GM21360 (cell line): ENCODE measurements at regions not wholly inside any gene's neighbourhood (a gene's known extent, or its start where the extent isn't known, plus 50 kb on each side); places are given as distances from the start of the nearest gene placed in this dataset.

Experiments
- ATAC-seq: cut with Tn5 transposase; IDR thresholded peaks from one replicate; pipeline ENCODE4 v1.9.1; 2021; ENCODE audit warnings: mild to moderate bottlenecking, moderate library complexity; ENCODE audit not compliant: unreplicated experiment

DNA sequence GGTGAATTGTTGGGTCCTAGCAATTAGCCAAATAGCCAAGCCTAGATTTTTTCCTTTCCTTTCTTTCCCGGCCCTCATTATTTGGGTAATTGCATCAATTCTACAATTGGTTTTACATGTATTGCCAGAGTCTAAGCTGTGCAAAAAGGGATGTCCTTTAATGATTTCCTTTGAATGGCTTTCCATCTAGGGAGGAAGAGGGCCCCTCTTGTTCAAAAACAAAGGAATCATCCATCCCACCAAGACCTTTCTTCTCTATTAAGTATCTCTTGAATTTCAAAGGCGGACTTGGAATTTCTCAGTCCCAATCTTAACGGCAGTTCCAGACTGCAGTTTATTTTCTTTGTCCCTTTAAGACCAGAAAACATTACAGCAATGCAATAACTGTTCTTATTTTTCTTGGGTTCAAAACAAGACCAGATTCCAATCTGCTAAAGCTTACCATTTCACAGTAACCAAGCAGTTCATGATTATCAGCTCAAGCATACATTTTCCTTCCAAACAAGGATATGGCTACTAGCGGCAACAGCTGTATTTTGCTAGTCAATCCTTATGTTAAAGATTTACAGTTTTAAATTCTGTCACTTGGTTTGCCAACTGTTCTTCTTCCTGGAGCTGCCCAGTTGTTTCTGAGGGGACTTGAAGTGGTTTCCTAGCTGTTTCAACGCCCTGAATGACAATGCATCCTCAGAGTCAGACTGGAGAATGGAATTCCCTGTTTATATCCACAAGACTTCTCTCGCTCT, 91.4 kb upstream of the LRIG1 start:
- ATAC-seq = no peak

DNA sequence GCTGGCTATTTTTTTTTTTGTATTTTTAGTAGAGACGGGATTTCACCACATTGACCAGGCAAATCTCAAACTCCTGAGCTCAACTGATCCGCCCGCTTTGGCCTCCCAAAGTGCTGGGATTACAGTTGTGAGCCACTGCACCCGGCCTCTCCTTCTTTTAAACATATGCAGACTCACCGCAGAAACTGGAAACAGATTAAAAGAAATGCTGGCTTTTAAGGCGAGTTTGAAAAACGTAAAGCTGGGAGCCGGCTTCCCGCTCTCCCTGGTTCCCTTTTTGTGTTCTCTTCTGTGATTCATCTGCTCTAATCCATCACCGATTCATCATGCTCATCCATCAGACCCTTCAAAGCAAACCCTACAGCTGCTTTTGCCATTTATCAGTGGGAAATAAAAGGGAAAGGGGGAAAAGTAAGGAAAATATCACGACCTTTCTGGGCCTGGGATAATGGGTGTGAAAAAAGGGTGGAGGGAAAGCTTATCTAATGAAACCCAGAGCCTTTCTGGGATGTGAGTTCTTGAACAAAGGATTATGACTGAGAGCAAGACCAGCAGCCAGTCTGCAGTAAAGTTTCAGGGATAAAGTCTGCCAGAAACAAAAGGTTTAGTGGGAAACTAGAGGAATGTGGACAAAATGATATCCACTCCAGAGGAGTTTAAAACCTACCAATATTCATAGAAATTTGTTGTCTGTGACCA, 92.3 kb upstream of the LRIG1 start:
- ATAC-seq = no peak

DNA sequence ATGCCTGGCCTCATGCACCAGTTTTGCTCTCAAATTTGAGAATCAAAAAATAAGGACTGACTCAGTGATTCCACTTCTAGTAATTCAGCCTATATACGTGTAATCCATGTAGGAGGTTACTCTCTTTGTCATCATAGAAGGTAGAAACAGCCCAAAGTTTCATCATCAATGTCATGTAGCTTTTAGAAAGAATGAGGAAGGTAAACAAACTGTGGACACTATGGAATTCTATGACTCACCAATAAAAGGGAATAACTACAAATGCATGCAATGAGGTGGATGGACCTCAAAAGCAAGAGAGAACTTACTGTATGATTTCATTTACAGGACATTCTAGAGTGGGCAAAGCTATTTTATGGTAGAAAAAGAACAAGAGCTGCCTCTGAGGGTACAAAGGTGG, 93.2 kb upstream of the LRIG1 start:
- ATAC-seq = no peak

GRCh38 chr3:66597308-66597863, 96.6 kb upstream of the LRIG1 start:
- no peak for ATAC-seq

DNA sequence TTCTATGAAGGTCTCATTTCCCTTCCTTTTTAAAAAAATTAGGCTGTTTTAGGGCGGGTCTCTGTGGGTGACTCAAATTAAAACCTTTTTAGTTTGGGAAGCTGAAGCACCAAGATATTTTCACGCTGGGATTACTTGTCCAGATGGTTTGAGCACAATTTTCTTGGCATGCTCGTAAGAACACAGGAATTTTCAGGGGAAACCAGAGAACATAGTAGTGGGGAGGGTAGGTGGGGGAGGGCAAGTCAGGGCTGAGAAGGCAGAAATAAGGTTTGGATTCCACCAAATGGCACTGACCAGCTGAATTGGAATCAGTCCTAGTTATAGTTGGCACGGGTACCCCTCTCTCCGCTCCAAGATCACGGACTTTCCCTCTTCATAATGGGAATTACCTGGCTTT, 97.3 kb upstream of the LRIG1 start:
- ATAC-seq = no peak

DNA sequence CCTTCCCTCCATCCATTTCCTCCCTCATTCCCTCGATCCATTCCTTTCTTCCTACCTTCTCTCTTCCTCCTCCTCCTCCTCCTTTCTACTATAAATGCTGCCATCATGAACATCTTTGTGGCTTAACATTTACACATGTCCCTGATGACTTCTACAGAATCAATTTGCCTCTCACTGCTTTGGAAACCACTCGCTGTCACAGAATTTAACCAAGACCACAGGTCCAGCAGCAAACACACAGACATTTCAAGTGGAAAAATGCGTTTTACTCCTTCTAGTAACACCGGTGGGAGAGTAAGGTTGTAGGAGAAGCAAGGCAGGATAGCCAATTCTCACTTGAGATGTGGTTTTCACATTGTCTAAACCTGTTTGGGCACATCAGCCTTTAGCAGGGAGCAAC, 101.4 kb upstream of the LRIG1 start:
- ATAC-seq = no peak

DNA sequence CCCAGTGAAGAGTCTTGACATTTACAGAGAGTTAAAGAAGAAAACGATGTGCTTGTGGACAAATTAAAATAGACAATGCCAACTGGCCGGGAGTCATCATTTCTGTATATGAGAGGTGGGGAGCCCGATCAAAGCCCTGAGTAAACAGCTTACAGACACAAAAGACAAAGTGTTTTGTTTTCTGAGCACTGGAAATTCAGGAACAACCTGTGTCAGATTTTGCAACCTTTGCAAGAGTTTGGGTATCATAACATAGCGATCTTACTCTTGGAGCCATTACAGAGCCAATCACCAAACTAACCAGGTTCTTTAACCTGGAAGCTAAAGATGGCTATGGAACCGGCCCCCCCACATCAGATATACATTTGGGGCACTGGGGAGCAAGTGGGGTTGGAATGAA, 101.9 kb upstream of the LRIG1 start:
- ATAC-seq = no peak

GRCh38 chr3:66603151-66603611, 102.4 kb upstream of the LRIG1 start:
- no peak for ATAC-seq

DNA sequence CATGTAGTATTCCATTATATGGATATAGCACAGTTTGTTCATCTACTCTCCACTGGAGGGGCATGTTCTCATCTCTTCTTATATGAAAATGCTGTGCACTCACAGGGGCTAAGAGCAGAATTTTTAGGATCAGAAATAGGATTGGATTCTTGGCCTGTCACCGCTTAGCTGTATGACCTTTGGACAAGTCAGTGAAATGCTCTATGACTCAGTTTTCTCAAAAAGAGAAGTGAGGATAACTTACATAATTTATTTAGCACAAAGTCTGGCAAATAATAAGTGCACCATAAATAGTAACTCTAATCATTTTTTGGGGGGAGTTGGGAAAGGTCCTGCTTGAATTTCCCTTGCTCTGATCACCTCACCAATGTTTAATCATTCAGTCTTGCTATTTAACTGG, 103.7 kb upstream of the LRIG1 start:
- no peak for ATAC-seq

- ATAC-seq = no peak
Observed at GRCh38 chr3:66606126-66606525, 105.3 kb upstream of the LRIG1 start.

GRCh38 chr3:66606868-66607267, 106.0 kb upstream of the LRIG1 start:
- ATAC-seq = no peak

- ATAC-seq = no peak
Observed at GRCh38 chr3:66609660-66610561, 109.1 kb upstream of the LRIG1 start.

DNA sequence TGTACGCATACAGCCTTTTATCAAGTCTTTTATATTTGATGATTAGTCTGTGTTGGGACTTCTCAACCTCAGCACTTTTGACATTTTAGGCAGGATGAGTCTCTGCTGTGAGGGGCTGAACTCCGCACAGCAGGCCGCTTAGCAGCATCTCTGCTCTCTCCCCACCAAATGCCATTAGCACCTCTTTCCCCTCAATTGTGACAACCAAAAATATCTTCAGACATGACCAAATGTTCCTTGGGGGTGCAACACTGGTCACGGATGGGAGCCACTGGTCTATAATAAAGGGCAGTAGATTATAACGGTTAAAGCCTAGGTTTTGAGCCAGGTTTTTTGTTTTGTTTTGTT, 109.7 kb upstream of the LRIG1 start:
- ATAC-seq = no peak

- no peak for ATAC-seq
Observed at GRCh38 chr3:66615643-66616301, 115.0 kb upstream of the LRIG1 start.

DNA sequence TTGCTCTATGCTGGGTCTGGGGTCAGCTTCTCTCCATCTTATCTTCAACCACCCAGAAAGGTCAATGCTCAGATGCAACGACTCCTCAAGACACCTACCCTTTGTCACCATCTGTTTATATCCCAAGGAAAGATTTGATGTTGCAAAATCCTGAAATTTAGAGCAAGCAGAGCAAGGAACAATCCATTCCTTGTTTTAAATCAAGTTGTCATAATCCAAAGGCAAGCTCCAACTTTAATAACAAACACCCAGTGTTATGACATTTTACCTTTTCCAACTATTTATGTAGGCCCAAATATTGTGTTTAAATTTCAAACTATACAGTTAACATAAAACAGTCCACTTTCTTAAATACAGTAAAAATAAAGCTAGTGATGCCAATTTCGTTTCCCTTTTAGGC, 116.5 kb upstream of the LRIG1 start:
- no peak for ATAC-seq

DNA sequence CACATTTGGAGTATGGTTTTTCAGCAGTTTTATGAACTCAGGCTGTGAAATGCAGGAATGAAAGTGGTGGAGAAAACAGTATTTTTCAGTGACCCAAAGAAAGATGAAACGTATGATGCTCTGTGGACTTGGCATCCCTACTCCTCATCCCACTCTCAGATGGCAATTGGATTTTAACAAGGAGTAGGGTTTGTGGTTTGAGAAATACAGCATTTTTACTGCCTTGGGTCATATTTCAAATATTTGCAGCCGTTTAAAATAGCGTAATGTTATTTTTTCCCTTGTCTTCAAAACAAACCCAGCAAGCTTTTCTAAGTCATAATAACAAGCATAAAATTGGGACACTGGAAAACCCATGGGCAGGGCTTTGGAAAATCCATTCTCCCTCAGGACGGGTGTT, 117.2 kb upstream of the LRIG1 start:
- ATAC-seq = no peak

DNA sequence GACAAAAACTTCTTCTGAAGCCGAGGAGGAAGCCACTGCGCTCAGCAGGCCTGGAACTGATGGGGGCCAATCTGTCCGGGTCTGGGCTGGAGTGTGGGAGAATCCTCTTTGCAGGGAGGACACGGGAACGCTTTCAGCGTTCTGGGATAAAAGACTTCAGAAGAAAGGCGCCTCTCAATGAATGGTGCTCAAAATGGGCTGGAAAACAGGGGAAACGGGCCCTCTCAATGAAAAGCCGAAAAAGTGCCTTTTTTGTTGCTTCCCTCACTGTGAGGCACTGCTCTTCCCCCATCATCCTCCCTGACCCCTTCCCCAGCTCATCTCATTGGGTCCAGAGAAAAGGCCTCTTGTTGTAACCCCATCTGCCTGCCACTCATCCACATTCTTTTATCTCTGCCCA, 119.5 kb upstream of the LRIG1 start:
- no peak for ATAC-seq

DNA sequence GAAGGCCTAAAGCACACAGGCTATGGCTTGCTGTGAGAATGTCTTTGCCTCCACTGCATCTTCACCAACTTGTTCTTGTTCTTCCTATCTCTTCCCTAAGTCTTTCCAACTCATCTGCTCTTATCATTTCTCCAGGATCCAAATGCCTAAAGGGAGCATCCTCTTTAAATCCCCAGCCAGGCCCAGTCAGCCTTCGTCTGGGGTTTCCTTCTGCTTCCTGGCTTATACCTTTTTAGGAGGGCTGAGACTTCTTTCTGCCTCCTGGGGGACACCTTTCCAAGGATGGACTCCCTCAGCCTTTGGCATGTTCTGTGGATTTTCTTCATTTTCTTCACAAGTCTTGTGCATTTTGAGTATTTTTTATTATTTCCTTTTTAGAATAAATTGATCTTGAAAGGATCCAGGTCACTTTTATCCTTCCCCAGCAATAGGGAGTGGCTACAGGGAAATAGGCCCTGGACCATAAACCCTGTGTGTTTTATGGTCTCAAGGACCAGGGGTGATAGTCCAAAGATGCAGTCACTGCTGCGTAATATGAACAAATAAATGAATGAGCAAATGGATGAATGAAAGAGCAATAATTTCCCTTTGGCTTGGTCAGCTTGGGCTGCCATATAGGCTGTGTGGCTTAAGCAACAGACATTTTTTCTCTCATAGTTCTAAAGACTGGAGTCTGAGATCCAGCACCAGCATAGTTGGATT, 122.1 kb upstream of the LRIG1 start:
- no peak for ATAC-seq

DNA sequence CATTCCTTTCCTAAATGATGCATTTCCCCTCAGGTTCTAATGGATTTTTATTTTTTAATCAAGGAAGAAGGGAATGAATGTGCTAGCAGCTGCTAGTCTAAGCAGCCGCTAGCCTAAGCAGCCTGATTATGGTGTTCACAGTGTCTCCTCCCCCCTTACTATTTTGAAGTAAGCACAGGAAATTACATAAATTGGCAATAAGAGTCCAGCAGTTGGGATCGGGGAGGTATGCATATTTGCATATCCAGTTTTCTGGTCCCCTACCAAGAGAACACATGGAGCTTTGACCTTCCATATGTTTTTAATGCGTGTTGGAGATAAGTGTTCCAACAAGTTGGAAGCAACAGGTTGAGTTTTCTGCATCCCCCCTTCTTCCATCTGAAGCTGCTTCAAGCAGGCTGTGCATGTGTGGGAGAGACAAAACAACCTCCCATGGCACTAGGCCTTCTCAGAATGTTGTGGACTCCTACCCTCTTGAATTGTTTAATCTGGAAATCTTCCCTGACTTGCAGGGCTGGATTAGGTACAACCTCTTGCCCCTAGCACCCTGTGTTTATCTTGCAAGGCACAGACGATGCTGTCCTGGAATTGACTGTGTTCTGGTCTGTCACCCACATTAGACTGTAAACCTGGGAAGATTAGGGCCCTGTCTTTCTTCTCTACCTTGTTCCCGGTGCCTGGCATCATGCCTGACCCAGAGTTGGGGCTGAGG, 124.8 kb upstream of the LRIG1 start:
- ATAC-seq = no peak
